AG20443 (cell line): ENCODE measurements at regions not wholly inside any gene's neighbourhood (a gene's known extent, or its start where the extent isn't known, plus 50 kb on each side); places are given as distances from the start of the nearest gene placed in this dataset.
A peak's percentile ranks its signal among the peaks of the same experiment; 100 is the strongest.
"Not testable (repeated sequence)": the region's sequence is repeated elsewhere in the genome, so short reads cannot be mapped to it uniquely, and the experiment has no call there.

Experiments used
- DNase-seq: peaks from one replicate; pipeline ENCODE4 v3.0.0; 2012; ENCODE audit warnings: low spot score, mixed read lengths

GRCh38 chrY:7415157-7415633 lies 503.6 kb upstream of the AMELY start:
- DNase-seq = peak; percentile 47

GRCh38 chrY:7390056-7390455 lies 478.5 kb upstream of the AMELY start:
- no peak for DNase-seq

GRCh38 chrY:7382988-7383387 lies 471.4 kb upstream of the AMELY start:
- DNase-seq = peak; percentile 29

GRCh38 chrY:7377091-7377490 lies 465.5 kb upstream of the AMELY start:
- peak; percentile 7 for DNase-seq

GRCh38 chrY:7374485-7374884 lies 462.9 kb upstream of the AMELY start:
- peak; percentile 15 for DNase-seq

GRCh38 chrY:7371953-7372352 lies 460.4 kb upstream of the AMELY start:
- not testable (repeated sequence) for DNase-seq

- not testable (repeated sequence) for DNase-seq
These were observed 459.5 kb upstream of the AMELY start for GRCh38 chrY:7371026-7371425.

GRCh38 chrY:7359520-7359919 lies 448.0 kb upstream of the AMELY start:
- DNase-seq = no peak

- DNase-seq = no peak
These were observed 446.7 kb upstream of the AMELY start for GRCh38 chrY:7358103-7358752.

- not testable (repeated sequence) for DNase-seq
These were observed 444.3 kb upstream of the AMELY start for GRCh38 chrY:7355891-7356290.

- peak; percentile 56 for DNase-seq
These were observed 433.1 kb upstream of the AMELY start for GRCh38 chrY:7344661-7345060.

GRCh38 chrY:7343261-7343660 lies 431.7 kb upstream of the AMELY start:
- DNase-seq = no peak

- DNase-seq = not testable (repeated sequence)
These were observed 431.2 kb upstream of the AMELY start for GRCh38 chrY:7342732-7343131.

GRCh38 chrY:7339391-7340087 lies 428.0 kb upstream of the AMELY start:
- DNase-seq = no peak

GRCh38 chrY:7336023-7336873 lies 424.7 kb upstream of the AMELY start:
- DNase-seq = no peak

- no peak for DNase-seq
These were observed 422.9 kb upstream of the AMELY start for GRCh38 chrY:7334449-7334848.

GRCh38 chrY:7326296-7327246 lies 415.0 kb upstream of the AMELY start:
- DNase-seq = no peak

- no peak for DNase-seq
These were observed 414.0 kb upstream of the AMELY start for GRCh38 chrY:7325531-7325930.

GRCh38 chrY:7320751-7321150 lies 409.2 kb upstream of the AMELY start:
- no peak for DNase-seq

- DNase-seq = not testable (repeated sequence)
These were observed 408.6 kb upstream of the AMELY start for GRCh38 chrY:7320171-7320570.

GRCh38 chrY:7318122-7318521 lies 406.6 kb upstream of the AMELY start:
- DNase-seq = no peak

- DNase-seq = no peak
These were observed 406.0 kb upstream of the AMELY start for GRCh38 chrY:7317571-7317970.
